NCI-H2171 (cell line): ENCODE measurements at regions not wholly inside any gene's neighbourhood (a gene's known extent, or its start where the extent isn't known, plus 50 kb on each side); places are given as distances from the start of the nearest gene placed in this dataset.

Source experiments
- DNase-seq: peaks from one replicate; lab custom pipeline; 2025; lab: John Stamatoyannopoulos, UW

- no peak for DNase-seq
Measured at GRCh38 chr14:58783792-58784511, 146.2 kb downstream of the DACT1 start.

GRCh38 chr14:58784931-58785330, 147.2 kb downstream of the DACT1 start:
- no peak for DNase-seq

GRCh38 chr14:58785701-58786100, 147.9 kb downstream of the DACT1 start:
- DNase-seq = no peak

DNA sequence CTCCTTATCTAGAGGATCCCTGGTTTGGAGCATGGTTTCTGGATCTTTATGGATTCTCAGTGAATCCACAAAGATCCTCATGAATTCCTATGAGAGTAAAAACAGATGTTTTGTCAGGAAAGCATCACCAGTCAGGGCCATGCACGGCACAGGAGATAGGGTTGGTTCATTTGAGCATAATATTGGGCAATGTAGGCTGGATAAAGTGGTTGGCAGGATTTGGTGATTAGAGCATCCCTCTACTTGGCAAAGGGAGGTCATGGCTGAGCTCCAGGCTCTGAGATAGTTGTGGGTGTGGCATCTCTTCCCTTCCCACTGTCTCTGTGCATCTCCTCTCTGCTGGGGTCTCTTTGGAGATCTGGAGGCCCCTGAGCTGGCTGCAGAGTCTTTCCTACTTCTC, 149.8 kb downstream of the DACT1 start:
- DNase-seq = no peak

- DNase-seq = no peak
Measured at GRCh38 chr14:58788655-58789503, 151.1 kb downstream of the DACT1 start.

DNA sequence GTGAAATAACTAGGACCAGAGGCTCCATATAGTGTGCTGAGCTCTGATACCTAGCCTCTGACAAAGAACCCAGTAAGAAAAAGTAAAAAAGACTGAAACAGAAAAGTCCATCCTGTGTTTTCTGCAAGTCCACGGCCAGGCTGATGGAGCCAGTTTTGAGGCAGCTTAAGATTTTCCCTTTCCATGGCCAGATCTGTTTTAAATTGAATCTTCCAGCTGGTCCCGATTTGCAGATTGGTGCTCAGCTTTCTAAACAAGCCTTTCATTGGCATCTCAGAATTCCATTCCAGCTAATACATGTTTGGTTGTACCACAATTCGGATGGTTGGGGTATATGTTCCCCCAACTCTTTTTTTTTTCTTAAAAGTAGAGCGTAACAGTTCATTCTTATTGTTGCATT, 152.0 kb downstream of the DACT1 start:
- no peak for DNase-seq

DNA sequence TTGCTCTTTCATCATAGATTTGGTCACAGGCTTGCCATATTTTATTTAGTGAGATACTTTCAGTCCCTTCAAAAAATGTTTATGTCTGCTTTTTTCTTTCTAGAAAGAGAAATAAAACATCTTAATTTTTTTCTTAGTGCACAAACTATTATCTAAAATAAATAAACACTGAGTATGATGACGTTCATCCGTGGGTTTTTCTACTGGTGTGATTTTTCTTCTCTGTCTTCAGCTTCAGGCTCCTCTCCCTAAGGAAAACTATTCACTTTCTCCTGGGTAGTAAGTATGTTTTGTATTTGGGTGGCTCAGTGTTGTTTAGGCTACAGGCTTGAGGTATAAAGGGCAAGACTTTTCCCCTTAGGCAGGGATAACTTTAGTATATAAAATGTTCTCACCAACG, 154.7 kb downstream of the DACT1 start:
- no peak for DNase-seq

GRCh38 chr14:58793131-58793740, 155.5 kb downstream of the DACT1 start:
- no peak for DNase-seq

DNA sequence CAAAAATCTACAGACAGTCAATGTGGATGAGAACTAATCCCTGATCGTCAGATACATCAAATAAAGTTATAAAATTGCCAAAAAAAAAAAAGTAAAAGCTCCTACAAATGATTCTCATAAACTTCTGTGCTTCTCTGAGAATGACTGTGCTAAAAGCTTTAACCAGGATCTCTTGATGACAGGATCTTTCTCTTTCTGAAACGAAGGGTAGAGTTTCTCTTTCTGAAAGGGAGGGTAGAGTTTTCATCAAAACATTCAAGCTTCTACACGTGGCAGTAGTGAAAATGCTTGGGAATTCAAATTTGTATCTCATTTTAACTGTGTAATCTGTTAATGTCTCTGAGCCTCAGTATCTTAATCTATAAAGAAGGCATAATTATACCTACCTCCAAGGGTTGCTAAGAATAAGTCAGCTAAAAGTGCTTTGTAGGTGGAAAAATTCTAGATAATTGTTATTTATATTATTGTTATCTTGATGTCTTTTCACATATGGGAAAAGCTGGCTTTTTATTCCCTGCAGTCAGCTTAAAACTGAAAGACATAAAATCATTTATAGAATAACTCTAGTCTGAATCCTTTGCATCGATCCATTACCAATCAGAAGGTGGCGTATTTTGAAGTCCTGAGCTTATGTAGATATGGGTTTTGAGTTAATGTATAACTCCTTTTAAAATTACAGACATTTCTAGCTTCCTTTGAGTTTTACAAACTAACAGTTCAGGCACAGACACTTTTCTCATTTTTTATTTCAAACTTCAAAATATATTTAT, 157.4 kb downstream of the DACT1 start:
- no peak for DNase-seq

DNA sequence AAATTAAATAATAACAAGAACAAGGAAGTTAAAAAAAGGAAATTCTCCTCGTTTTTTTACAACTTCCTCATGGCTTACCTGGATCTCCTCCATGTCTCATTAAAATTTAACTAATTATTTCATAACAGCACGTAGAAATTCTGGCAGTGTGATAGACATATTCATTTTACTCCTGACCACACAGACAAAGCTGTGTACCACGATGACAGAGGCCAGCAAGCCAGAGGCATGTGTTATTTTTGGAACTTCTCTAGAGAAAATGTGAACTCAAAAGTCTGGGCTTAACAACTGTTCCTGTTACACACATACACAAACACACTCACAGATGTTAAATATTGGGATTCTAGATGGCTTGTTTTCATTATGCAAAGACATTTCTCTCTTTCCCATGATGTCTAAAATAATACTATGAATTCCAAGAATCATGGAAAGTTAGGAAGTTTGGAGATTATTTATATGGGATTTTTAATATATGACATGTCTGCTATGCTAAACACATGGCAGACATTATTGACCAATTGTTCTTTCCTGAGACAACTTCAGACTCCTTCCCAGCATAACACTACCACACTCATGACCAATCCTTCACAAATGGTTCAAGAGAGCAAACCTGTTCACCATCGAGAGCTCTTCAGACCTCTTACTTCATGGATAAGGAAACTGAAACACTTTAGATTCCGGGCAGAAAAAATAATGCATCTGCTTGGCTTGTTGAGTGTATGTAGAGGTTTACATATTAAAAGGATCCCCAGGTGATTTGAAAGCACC, 158.7 kb downstream of the DACT1 start:
- no peak for DNase-seq

DNA sequence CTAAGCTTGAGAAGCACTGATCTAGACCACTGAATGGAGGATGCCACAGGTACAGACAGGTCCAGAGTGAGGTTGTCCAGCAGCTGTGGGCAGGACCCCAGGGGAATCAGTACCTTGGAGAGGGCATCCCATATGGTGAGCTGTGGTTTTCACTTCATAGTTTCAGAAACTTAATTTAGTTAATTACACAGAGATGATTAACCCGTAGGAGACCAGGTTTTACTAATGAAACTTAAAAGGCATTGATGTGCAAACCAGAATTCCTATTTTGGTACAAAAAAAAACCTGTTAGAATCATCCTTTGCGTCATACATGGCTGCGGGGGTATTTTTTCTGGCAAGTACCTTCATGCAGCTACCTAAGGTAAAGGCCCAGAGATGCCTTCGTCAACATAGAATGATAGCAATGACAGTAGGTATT, 159.3 kb downstream of the DACT1 start:
- DNase-seq = no peak

DNA sequence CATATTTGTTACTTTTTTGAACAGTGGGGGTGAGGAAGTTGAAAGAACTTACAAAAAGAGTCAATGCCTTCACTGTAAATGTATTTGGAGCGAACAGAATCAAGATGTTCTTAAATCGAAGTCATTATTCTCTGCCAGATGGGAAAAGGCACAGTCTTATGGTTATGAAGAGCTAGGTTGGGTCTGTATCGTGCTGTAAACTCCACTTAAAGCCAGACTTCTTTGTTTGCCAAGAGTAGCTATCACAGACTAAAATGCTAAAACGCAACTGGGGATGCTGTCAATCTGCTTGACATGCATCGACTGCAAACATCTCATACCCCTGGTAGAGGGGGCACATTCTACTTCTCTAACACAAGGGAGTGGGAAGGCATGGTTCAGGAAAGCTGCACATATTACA, 160.4 kb downstream of the DACT1 start:
- no peak for DNase-seq

- DNase-seq = no peak
Measured at GRCh38 chr14:58801086-58801485, 163.3 kb downstream of the DACT1 start.

GRCh38 chr14:58805057-58805456, 167.3 kb downstream of the DACT1 start:
- no peak for DNase-seq

DNA sequence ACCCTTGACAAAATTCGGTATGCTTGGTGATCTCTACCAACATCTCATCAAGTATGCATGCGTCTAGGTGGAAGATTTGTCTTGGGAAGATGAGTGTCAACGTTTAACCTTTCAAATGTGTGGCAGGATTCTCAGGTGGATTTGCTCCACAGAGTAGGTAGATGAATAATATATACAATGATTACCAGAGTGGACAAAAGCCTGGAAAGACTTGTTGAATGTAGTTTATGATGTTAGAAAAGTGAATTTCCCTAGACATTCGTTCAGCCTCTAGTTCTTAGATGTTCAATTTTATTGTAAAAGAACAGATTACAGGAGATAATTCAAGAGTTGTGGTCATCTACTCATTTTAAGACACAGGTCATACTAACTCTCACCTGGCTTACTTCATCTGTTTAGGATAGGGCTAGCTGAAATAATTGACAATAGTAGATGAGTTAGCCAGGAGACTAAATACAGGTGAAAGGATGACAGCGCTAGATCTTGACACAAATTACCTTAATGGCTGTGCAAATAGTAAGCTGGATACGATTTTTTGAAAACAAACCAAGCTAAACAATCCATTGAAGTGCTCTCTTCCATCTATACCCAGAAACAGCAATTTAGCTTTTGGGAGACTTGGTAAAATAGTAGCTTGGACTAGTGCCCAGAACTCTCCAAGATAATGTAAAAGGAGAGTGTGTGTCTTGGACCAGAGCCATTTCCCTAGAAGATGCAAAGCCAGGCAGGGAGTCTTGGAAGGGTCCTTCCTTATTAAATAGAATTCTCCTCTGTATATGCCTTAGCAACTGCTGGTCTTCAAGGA, 168.0 kb downstream of the DACT1 start:
- DNase-seq = peak; percentile 49

DNA sequence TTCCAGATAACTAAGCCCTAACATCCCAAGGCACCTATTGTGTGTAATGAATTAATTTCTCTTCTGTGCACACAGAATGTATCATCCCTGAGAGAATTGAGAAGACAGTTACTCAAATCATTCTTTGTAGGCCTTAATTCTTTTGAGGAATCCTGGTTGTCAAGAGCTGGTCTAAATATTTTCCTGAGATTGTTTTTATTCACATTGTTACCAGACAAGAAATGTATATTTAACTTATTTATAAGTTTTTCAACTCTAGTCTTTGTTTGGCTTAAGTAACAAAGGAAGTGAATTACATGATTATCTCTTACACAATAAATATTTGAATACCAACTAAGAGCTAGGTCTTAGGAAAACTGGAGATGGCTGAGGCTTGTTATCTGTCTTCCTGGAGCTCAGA, 169.4 kb downstream of the DACT1 start:
- no peak for DNase-seq

DNA sequence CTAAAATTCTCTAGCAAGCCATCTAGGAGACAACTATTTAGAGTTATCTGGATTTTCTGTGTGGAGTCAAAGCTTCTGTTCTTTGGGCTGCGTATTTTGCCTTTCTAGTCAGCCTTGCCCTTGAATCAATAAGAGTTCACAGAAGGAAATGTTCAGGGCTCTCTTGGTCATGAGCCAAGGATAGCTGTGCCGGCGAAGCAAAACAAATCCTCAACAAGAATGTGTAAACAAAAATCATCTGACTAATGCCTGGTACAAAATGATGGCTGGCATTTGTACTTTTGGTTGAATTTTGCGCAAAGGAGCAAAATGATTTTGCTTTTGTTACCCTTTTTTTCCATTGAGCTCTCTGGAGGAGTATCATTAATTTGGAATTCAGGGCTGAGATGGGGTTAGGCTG, 171.1 kb downstream of the DACT1 start:
- no peak for DNase-seq

DNA sequence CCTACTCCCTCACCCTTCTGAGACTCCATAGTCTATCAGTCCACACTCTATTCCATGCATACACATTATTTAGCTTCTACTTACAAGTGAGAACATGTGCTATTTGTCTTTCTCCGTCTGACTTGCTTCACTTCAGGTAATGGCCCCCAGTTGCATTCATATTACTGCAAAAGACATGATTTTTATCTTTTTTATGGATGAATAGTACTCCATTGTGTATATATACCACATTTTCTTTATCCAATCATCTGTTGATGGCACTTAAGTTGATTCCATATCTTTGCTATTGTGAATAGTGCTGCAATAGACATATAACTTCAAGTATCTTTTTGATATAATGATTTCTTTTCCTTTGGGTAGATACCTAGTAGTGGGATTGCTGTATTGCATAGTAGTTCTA, 171.8 kb downstream of the DACT1 start:
- DNase-seq = no peak

GRCh38 chr14:58812050-58812910, 174.5 kb downstream of the DACT1 start:
- peak; percentile 48 for DNase-seq

DNA sequence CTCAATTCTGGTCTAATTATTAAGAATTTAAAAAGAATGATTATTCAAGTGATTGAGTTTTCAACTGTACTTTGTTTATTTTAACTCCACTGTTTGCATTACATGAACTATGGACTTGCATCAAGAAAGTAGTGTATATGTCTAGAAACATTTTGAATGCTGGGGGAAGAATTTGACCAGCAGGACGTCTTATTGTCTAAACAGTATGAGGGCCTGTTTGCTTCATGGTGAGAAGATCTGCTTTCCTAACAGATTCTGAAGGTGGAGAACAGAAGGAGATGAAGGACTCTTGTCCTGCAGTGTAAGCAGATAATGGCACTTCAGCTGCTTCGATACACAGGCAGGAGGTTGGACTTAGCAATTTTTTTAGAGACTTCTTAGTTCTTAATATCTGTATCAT, 176.0 kb downstream of the DACT1 start:
- no peak for DNase-seq
